ENCODE measurements at regions not wholly inside any gene's neighbourhood (a gene's known extent, or its start where the extent isn't known, plus 50 kb on each side); places are given as distances from the start of the nearest gene placed in this dataset.

GRCh38 chr3:64987726-64988125 lies 299.9 kb upstream of the ADAMTS9 start:
- TF ChIP-seq, protein P1, sequence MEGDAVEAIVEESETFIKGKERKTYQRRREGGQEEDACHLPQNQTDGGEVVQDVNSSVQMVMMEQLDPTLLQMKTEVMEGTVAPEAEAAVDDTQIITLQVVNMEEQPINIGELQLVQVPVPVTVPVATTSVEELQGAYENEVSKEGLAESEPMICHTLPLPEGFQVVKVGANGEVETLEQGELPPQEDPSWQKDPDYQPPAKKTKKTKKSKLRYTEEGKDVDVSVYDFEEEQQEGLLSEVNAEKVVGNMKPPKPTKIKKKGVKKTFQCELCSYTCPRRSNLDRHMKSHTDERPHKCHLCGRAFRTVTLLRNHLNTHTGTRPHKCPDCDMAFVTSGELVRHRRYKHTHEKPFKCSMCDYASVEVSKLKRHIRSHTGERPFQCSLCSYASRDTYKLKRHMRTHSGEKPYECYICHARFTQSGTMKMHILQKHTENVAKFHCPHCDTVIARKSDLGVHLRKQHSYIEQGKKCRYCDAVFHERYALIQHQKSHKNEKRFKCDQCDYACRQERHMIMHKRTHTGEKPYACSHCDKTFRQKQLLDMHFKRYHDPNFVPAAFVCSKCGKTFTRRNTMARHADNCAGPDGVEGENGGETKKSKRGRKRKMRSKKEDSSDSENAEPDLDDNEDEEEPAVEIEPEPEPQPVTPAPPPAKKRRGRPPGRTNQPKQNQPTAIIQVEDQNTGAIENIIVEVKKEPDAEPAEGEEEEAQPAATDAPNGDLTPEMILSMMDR (IDR thresholded peaks at IDR 0.05) = no peak
- no peak for TF ChIP-seq POLR2A (IDR thresholded peaks at IDR 0.05)

All from ovary (tissue), 3 donors.